Calu3 (cell line): ENCODE measurements at regions not wholly inside any gene's neighbourhood (a gene's known extent, or its start where the extent isn't known, plus 50 kb on each side); places are given as distances from the start of the nearest gene placed in this dataset.

Experiments used
- BruUV-seq: library from RNA; stranded (reverse); fragments of 400-500 nt; replicated peaks from 2 replicates; lab custom pipeline; 2021; lab: Mats Ljungman, UMichigan
- CTCF ChIA-PET: fragments of 300-600 bp; sonication (Branson Sonifier 250); formaldehyde crosslinking; loops from one replicate; lab custom pipeline; 2022; ENCODE audit warnings: antibody characterized with exemption; lab: Charles Lee
- DNase-seq: peaks from one replicate; pipeline ENCODE4 v3.0.0; 2022
- H3K27ac Mint-ChIP-seq: one replicate; pipeline ENCODE4 v1.8.0; 2022; ENCODE audit warnings: mixed read lengths; ENCODE audit not compliant: unreplicated experiment
- H3K27me3 Mint-ChIP-seq: one replicate; pipeline ENCODE4 v1.8.0; 2022; ENCODE audit warnings: mixed read lengths; ENCODE audit not compliant: unreplicated experiment
- H3K36me3 Mint-ChIP-seq: one replicate; pipeline ENCODE4 v1.8.0; 2022; ENCODE audit warnings: mild to moderate bottlenecking, moderate library complexity, mixed read lengths; ENCODE audit not compliant: insufficient read depth, unreplicated experiment
- H3K4me1 Mint-ChIP-seq: one replicate; pipeline ENCODE4 v1.8.0; 2022; ENCODE audit warnings: mild to moderate bottlenecking, low read depth, mixed read lengths; ENCODE audit not compliant: unreplicated experiment
- H3K4me3 Mint-ChIP-seq: one replicate; pipeline ENCODE4 v1.8.0; 2022; ENCODE audit warnings: mild to moderate bottlenecking, low read depth, moderate library complexity, mixed read lengths; ENCODE audit not compliant: unreplicated experiment
- H3K9me3 Mint-ChIP-seq: one replicate; pipeline ENCODE4 v1.8.0; 2022; ENCODE audit warnings: low read depth, mixed read lengths; ENCODE audit not compliant: unreplicated experiment
- intact Hi-C: fragments of 100-400 bp; cut with micrococcal nuclease; formaldehyde crosslinking; loops from one replicate; pipeline ENCODE4 v1.10.0; 2022; ENCODE audit not compliant: unreplicated experiment
- TF ChIP-seq, protein P1 (sequence below): fragments of 200-600 bp; IDR thresholded peaks from one replicate; pipeline ENCODE4 v1.8.0; 2022; ENCODE audit warnings: antibody characterized with exemption; ENCODE audit not compliant: unreplicated experiment

DNA sequence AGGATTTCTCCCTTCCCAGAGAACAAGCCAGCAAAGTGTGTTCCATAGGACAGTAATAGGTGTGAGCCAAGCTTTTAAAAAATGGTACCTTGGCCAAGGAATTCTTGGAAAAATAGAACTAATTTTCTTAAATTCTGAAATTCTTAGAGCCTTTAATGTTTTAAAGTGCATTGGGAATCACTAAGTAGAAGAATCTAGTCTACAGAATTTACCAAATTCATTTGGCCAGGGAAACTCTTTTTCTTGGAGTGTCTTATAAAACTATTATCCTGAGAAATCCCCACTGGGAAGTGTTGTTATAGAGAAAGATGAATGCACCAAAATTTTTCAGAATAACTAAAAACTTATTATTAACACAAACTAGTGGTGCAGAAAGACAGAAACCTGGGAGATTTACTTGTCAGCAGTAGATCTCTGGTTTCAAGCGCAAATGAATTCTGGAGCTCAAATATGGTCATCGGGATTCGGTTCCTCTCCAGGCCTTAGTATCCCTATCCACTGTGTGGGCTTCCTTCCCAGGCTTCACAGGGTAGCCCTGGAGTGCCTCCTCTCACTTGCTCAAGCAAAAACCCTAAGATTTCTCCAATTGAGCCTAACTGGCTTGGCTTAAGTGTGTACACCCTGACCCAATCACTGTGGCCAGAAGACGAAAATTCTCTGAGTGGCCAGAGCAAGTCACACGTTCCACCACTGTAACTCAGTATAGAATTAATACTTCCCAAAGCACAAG is 217.8 kb downstream of the CHD9NB start:
- Mint-ChIP-seq H3K27ac (no peak overlapping the region), H3K27me3 (no peaks in the 10 kb centered on the region), H3K36me3 (no peaks in the 10 kb centered on the region), H3K4me1 (peaks cover 9% of the 10 kb centered on the region), H3K9me3 (no peaks in the 10 kb centered on the region), H3K4me3 (no peak overlapping the region)
- CTCF ChIA-PET = no interaction called here
- BruUV-seq = no TSS peak
- TF ChIP-seq, protein P1, sequence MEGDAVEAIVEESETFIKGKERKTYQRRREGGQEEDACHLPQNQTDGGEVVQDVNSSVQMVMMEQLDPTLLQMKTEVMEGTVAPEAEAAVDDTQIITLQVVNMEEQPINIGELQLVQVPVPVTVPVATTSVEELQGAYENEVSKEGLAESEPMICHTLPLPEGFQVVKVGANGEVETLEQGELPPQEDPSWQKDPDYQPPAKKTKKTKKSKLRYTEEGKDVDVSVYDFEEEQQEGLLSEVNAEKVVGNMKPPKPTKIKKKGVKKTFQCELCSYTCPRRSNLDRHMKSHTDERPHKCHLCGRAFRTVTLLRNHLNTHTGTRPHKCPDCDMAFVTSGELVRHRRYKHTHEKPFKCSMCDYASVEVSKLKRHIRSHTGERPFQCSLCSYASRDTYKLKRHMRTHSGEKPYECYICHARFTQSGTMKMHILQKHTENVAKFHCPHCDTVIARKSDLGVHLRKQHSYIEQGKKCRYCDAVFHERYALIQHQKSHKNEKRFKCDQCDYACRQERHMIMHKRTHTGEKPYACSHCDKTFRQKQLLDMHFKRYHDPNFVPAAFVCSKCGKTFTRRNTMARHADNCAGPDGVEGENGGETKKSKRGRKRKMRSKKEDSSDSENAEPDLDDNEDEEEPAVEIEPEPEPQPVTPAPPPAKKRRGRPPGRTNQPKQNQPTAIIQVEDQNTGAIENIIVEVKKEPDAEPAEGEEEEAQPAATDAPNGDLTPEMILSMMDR = no peak
- no peak for DNase-seq
- intact Hi-C loops = no loop called here

DNA sequence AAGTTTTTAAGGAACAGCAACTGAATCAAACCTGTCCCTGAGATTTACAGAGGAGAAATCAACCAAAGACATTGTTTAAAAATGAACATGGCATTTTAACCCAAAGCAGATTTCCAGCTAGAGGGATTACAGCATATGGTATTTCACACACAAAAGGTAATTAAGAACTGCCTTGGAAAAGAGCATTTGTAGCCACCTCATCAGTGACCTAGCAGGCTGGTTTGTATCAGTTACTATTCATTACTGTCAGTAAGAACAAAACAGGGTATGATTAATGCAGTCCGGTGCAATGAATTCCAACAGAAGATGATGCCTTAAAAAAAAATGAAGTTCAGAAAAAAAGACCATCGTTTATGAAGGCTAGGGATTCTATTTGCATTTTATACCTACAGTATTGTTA is 219.9 kb downstream of the CHD9NB start:
- Mint-ChIP-seq H3K9me3 (no peaks in the 10 kb centered on the region), H3K4me3 (no peak overlapping the region), H3K36me3 (no peaks in the 10 kb centered on the region), H3K4me1 (peaks cover 9% of the 10 kb centered on the region), H3K27me3 (no peaks in the 10 kb centered on the region), H3K27ac (no peak overlapping the region)
- BruUV-seq = no TSS peak
- CTCF ChIA-PET = no interaction called here
- TF ChIP-seq, protein P1 = no peak
- intact Hi-C loops = no loop called here
- DNase-seq = no peak

DNA sequence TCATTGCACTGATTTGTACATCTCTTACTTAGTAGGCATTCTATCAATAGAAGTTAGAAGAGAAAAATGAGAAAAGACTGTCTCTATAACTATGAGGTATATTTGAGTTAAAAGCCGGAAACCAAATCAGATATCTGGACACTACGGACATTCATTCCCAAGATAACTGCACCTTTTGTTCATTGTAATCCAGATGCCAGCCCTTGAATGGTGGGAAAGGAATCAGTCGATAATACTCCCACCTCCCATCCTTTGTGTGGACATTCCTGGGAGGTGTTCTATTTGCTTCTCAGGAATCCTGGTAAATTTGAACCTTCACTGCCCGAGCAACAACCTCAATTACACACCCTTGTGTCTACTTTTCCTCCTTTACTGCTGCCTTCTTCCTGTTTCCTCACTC is 225.2 kb downstream of the CHD9NB start:
- Mint-ChIP-seq H3K36me3 (no peaks in the 10 kb centered on the region), H3K9me3 (peaks cover 3% of the 10 kb centered on the region), H3K4me3 (no peak overlapping the region), H3K4me1 (no peaks in the 10 kb centered on the region), H3K27ac (no peak overlapping the region), H3K27me3 (no peaks in the 10 kb centered on the region)
- TF ChIP-seq, protein P1 = no peak
- no TSS peak for BruUV-seq
- CTCF ChIA-PET = interaction anchor here (0.7 kb wide), 1 partner anchor 185 kb away, joined by 3 read pairs; no protein-coding TSS in a partner anchor
- intact Hi-C loops = no loop called here
- peak; percentile 6 for DNase-seq

DNA sequence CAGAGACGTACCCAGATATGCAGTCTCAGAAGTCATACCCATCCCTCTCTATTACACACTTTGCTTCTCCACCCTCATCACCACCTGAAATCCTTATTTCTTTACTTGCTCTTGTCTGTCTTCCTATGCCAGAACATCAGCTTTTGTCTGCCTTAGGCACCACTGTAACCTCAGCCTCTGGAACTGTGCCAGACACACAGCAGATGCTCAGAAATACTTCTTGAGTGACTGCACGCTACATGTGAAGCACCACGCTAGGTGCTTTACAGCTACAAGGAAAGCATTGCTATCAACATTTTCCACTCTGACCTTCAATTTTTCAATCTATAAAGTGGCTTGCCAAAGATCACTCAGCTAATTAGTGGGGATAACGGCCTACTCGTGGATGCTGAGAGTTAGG is 226.8 kb downstream of the CHD9NB start:
- CTCF ChIA-PET = no interaction called here
- TF ChIP-seq, protein P1 = no peak
- DNase-seq = no peak
- intact Hi-C loops = no loop called here
- BruUV-seq = no TSS peak
- H3K4me1 Mint-ChIP-seq = no peaks in the 10 kb centered on the region
- H3K36me3 Mint-ChIP-seq = no peaks in the 10 kb centered on the region
- no peak overlapping the region for H3K27ac Mint-ChIP-seq
- peaks cover 3% of the 10 kb centered on the region for H3K9me3 Mint-ChIP-seq
- H3K4me3 Mint-ChIP-seq = no peak overlapping the region
- no peaks in the 10 kb centered on the region for H3K27me3 Mint-ChIP-seq
